Activated CD4-positive, CD25-positive, alpha-beta regulatory T cell treated with anti-CD3 and anti-CD28 coated beads, Interleukin-2, amount 50 U/mL, for 72 hours (primary cell): ENCODE measurements at regions not wholly inside any gene's neighbourhood (a gene's known extent, or its start where the extent isn't known, plus 50 kb on each side); places are given as distances from the start of the nearest gene placed in this dataset.
A peak's percentile ranks its signal among the peaks of the same experiment; 100 is the strongest.

Experiments
- DNase-seq: peaks from one replicate; pipeline ENCODE4 v3.0.0; 2021

- DNase-seq: no peak
These were observed 131.6 kb upstream of the TAB2 start for GRCh38 chr6:149185799-149186357.

GRCh38 chr6:149186873-149187272 is 130.6 kb upstream of the TAB2 start:
- no peak for DNase-seq

DNA sequence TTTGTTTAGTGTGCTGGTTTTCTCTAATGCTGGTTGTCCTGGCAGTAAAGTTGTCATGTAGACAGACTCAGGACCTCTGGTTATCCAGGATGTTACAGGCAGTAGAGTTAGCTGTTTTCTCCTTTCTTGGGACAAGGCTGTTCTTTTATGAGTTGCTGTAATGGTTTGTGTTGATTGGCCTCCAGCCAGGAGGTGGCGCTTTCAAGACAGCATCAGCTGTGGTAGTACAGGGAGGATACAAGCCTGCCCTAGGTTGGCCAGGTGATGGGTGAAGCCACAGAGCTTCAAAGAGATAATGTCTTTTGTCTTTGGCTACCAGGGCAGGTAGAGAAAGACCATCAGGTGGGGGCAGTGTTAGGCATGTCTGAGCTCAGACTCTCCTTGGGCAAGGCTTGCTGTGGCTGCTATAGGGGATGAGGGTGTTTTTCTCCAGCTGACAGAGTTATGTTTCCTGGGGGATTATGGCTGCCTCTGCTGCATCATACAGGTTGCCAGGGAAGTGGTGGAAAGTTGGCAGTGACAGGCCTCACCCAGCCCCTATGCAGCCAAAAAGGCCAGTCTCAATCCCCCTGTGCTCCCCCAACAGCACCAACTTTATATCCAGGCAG is 127.2 kb upstream of the TAB2 start:
- peak; percentile 60 for DNase-seq

DNA sequence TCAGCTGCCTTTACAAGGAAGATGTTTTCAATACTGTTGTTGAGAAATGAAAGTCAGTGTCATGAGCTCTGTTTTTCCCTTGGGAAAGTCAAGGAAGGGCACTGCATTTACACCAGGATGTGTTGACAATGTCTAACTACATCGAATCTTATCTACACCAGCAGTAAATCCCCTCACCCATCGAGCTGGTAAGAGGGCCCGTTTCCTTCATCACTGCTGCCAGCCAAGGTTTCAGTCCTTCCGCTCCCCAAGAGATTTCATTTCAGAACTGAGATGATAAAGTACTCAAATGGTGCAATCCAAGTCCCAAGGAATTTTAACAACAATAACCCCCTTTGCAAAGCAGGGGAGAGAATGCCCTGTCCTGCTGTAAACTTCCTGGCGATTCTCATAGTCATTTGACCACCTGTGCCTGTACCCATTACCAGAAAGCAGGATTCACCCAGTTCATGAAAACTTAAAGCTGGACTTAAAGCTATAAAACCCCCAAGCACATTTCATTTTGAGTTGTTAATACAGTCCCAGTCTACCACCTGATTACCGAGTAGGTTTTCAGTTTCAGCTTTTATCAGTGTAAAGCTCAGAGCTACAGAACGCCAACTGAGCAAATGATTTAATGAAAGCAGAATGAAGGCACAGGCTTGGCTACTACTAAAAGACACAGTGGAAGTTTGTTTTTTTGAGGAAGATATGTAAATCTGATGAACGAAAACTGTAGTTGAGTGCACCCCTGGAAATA is 122.5 kb upstream of the TAB2 start:
- DNase-seq: no peak

DNA sequence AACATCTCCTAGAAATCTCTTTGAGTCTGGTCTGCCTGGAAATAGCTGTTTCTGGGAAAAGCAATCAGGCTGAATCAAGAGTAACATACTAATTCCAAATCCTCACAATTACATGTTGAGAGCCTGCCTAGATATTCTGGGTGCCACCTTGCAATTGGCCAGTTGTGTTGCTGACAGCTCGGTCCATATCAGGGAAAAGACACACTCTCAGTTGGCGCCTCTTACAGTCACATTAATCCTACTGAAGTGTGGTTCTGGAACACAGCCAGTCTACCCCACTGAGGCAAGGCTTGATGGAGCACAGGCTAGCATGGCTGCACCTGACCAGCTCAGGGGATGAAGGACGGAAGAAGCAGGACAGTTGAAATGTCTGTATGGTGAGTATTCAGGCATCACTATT is 121.4 kb upstream of the TAB2 start:
- DNase-seq: no peak

GRCh38 chr6:149197482-149197881 is 120.0 kb upstream of the TAB2 start:
- no peak for DNase-seq

DNA sequence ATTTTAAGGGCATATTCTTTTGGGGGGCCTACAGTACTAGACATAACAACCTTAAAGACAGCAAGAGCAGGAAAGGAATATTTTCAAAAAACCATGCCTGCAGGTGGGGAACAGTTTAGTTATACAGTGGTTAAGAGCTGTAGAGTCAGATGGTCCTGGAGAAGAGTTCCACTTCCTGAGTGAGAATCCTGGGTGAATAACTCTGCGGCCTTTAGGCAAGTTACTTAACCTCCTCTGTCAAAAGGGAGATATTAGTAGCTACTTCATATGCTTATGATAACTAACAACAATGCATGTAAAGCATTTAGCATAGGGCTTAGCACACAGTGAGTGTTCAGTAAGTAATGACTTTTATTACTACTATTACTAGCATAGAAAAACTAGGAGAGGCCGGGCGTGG is 119.2 kb upstream of the TAB2 start:
- DNase-seq: no peak

DNA sequence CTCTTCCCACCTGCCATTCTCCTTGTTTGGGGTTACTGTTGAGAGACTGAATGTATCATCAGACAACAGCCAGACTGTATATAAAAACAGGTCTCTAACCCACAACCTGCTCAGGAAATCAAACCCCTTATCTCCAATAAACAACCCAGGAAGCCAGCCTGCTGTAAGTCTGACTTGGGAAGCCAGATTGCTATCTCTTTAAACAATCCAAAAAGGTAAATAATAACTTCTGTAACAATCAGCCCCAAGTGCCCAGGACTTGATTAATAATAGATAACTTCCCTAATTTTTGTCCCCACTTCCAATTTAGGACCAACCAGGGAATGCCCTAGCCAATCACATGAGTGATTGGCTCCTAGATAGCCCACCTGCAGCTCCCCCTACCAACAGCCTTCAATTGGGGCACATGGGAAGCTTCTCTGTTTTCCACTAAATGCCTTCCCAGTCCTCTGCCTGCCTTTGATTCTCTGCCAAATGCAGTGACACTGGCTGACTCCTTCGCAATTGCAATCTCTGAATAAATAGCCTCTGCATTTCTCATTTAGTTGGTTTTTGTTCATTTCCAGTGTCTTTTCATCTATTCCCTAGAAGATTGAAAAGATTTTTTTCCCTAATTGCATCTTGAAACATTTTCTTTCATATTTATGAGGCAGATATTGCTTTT is 117.1 kb upstream of the TAB2 start:
- no peak for DNase-seq

DNA sequence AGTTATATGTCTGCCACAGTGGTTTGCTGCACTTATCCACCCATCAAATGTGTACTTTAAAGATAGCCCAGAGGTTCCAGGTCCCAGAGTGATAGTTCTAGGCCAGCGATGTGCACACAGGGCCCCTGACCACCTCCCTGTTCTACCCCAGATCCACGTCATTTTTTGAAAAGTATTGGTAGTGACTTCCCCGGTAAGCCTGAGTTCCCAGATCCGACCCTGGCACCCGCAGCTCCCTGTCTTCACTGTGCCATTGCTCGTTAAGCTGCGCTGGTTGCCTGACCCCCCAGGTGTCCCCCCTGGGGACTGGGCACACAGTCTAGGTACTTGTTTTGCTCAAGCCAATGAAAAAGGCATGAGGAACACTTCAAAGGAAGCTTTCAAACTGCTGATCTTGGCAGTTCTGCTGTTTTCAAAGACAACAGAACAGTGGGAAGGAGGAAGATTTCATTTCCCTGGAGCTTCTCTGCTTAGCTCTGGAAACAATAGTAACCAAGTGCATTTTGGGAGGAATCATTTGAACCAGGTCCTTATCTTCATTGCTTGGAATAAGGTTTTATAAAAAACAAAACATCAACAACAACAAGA is 116.3 kb upstream of the TAB2 start:
- DNase-seq: no peak

GRCh38 chr6:149202100-149202499 is 115.4 kb upstream of the TAB2 start:
- DNase-seq: no peak

- no peak for DNase-seq
These were observed 114.6 kb upstream of the TAB2 start for GRCh38 chr6:149202952-149203351.

GRCh38 chr6:149203509-149203908 is 114.0 kb upstream of the TAB2 start:
- DNase-seq: no peak

- no peak for DNase-seq
These were observed 109.3 kb upstream of the TAB2 start for GRCh38 chr6:149208134-149208601.

GRCh38 chr6:149209871-149210775 is 107.4 kb upstream of the TAB2 start:
- DNase-seq: no peak

- DNase-seq: peak; percentile 36
These were observed 106.4 kb upstream of the TAB2 start for GRCh38 chr6:149211046-149211571.

DNA sequence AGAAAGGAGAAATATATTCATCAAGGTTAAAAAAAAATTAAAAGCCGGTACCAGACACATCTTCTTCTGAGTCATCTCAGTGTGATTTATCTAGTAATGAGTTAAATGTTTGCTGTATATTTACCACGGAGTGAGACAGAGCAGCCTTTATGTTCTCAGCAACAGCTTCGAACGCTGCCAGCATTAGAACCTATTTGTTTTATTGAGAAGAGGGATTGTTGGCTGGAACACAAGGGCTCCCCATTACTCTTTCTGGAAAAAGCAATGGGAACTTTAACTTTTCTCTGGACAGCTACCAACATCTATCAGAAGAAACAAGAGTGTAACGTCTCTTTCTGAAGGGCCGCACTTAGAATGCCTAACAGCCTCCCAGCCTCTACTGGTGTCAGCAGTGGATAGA is 105.3 kb upstream of the TAB2 start:
- no peak for DNase-seq

GRCh38 chr6:149212892-149213801 is 104.4 kb upstream of the TAB2 start:
- DNase-seq: no peak

DNA sequence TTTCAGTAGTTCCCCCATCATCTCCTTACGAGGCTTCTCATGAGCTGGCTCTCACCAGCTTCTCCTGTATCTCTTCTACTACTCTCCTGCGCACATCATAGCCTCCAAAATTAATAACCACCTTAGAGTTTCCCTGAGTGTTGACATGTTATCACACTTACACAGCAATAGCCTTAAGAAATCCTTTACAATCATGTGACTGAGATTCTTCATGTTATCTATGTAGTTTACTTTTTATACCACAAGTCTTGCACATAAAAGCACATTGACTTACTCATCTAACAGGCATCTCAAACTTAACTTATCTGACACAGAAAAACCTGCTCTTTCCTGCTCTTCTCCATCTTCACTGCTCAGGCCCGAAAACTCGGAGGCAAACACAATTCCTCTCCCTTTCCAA is 103.7 kb upstream of the TAB2 start:
- no peak for DNase-seq

GRCh38 chr6:149216459-149216858 is 101.1 kb upstream of the TAB2 start:
- no peak for DNase-seq

DNA sequence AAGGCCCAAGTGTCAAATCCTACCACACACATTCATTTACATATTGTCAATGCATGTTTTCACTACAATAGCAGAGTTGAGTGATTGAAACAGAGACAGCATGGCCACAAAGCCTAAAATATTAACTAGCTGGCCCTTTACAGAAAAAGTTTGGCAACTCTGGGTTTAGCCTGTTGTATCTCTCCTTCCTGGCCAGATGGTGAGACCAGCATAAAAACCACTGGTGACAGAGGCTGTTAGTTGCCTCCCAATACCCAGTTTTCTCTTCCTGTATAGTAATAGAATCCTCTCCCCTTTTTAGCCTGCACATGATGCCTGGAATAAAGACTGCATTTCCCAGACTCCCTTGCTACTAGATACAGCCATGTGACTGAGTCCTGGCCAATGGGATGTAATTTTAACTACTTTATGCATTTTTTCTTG is 100.0 kb upstream of the TAB2 start:
- DNase-seq: no peak

GRCh38 chr6:149218471-149218870 is 99.0 kb upstream of the TAB2 start:
- no peak for DNase-seq
